OCI-M2 (cell line): ENCODE measurements at regions not wholly inside any gene's neighbourhood (a gene's known extent, or its start where the extent isn't known, plus 50 kb on each side); places are given as distances from the start of the nearest gene placed in this dataset.

Source experiments
- DNase-seq: peaks from one replicate; lab custom pipeline; 2025; ENCODE audit not compliant: unreplicated experiment; lab: John Stamatoyannopoulos, UW

DNA sequence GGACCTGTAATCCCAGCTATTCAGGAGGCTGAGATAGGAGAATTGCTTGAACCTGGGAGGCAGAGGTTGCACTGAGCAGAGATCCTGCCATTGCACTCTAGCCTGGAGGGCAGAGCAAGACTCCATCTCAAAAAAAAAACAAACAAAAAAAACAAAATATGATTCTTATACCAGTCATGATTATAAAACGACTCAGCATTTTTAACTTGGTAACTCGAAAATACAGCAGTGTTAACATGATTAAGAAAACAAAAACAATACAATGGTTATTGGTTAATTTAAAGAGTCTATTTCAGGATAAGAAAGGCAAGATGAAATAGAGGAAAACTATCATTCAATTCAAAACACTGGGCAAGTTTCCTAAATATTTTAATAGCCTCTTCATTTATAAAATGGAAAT is 865.3 kb downstream of the PCDH7 start:
- DNase-seq: no peak

DNA sequence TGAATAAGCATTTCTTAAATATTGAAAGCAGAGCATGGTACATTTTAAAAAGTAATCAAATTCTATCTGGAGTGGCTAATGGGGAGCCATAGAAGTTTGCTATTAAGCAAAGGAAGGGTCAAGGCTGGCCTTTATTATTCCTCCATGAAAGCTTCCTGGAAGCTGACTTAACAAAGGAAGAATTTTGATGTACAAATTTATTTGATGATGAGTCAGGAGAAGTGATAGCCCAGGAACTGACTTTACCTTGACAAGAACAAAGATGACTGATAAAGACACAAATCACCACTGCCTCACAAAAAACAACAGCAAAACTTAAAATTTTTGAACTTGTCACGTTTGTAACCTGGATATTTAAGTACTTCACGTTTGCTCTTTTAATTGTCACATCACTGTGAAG is 872.1 kb downstream of the PCDH7 start:
- no peak for DNase-seq

DNA sequence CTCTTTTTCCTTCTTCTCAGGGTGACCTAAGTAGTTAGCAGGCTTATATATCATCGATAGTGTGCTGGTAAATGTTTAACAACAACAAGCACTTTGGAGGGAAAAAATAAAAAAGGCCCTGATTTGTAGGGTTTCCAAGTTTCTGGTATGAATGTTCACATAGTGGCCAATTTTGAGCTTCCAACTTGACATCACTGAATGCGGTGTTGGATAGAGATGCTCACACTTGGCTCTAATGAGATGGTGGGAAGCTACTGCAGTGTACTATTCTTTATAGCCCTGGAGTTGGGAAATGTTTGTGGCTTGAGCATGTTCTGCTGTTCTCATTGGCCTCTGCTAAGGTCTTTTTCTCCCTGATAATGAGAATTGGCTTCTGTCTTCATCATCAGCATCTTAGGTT is 875.3 kb downstream of the PCDH7 start:
- no peak for DNase-seq

DNA sequence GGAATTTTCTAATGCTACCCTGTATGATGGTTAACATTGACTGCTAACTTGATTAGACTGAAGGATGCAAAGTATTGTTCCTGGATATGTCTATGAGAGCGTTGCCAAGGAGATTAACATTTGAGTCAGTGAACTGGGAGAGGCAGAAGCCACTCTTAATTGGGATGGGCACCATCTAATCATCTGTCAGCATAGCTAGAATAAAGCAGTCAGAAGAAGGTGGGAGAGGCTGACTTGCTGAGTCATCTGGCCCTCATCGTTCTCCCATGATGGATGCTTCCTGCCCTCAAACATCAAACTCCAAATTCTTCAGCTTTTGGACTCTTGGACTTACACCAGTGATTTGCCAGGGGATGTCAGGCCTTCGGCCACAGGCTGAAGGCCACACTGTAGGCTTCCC is 878.5 kb downstream of the PCDH7 start:
- DNase-seq: no peak

DNA sequence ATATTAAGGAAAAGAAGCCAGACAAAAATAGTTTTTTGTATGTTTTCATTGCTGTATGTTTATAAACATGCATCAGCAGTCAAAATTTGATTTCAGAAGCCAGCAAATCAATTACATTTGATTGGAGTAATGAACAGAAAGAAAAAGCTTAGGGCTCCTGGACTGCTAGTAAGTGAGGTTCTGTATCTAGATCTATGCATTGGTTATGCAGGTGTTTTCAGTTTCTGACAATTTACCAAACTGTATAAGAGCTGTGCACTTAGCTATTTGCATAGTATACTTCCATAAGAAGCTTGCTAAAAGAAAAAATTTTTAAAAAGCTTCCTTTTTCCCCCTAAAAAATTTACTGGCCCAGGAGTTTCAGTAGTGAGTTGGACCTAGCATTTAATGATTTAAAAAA is 881.6 kb downstream of the PCDH7 start:
- no peak for DNase-seq

DNA sequence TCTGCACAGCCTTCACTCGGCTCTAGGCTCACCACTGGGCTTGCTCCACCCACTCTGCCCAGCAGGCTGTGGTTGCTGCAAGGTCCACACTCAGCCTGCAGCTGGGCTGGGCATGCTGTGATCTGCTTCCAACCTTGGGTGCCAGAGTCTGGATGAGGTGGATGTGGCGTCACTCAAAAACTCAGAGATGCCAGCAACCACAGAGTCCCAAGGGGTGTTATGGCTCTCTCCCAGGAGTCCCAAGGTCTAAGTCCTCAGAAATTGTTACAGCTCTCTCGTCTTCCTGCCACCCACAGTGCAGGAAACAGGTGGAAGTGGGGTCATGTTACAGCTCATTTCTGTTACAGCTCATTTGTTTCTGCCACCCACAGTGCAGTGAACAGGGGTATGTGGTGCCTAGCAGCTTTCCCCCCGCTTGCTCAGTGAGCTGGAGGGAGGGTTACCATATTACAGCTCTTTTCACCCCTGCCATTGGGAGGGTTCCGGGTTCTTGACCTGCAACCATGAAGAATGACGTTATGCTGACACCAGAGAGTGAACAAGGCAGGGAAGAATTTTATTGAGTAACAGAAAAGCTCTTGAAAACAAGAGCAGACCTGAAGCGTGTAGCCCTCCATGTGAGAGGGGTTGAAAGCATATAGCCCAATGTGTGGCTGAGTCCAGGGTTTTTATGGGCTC is 893.9 kb downstream of the PCDH7 start:
- DNase-seq: no peak

DNA sequence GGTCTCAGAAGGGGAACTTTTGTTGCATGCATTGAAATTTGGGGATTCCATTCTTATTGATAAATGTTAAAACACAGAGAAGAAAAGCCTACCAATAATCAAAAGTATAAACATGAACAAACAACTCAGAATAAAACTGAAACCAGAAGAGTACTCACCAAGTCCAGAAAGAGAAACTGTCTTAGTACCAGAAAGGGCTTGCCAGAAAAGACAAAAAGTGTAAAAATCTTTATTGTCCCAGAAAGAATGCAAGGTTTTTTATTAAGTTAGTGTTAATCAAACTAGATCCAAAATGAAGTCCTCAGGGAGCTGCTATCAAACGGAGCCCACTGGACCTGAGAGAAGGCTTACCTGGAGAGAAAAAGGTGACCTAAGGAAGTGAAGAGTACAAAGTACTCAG is 897.5 kb downstream of the PCDH7 start:
- no peak for DNase-seq

DNA sequence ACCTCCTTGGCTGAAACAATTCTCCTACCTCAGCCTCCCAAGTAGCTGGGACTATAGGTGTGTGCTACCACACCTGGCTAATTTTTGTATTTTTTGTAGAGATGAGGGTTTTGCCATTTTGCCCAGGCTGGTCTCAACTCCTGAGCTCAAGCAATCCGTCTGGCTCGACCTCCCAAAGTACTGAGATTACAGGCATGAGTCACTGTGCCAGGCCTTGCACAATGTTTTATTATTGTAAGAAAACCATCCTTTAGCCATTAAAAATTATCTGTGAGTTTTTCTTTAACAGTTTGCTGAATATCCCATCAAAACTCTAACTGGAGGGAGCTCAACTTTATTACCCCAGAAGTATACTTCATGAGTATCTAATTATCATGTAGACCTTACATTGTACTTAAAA is 900.3 kb downstream of the PCDH7 start:
- no peak for DNase-seq

DNA sequence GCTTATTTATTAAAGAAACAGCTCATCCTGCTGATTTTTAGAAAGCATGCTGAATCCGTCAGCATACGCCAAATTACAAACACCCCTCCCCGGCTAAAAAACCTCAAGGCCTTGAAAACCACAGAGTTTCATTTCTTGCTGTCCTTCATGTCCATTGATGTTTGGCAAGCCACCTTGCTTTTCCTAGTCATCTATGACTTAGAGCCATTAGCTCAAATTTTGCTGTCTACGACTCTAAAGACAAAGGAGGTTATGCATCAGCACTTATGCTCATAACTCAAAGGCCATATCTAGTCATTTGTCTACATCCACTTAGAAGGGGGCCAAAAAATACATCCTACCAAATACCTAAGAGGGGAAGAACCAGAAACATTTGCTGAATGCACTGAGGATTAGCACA is 925.1 kb downstream of the PCDH7 start:
- DNase-seq: no peak

DNA sequence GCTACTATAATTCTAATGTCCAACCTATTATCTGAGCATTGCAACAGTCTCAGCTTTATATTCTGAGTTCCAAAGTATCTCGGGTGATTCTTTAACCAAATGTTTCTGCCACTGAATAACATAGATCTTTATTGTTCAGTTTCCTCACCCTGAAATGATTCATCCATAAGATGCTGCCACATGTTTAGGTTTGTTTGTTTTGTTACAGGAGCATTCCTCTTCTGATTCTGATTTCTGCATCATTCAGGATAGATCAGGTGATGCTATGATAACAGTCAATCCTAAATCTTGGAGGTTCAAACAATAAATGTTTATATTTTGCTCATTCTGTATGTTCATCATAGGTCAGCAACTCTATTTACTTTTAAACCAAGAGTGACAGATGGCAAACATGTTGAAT is 927.6 kb downstream of the PCDH7 start:
- no peak for DNase-seq

DNA sequence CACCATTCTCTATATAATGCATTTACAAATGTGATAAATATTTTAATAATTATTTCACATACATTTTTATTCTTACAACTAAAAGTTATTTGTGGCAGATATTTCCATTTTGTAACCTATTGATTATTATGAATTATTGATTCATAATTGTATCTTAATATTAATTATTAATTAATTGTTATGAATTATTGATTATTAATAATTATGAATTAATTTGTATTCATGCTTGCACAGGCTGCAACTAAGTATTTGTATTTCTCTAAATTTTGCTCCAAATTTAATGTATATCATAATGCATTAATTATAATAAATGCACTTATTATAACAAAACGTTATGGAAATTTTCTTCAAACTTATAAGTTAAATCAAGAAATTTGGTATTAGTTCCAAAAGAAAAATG is 929.7 kb downstream of the PCDH7 start:
- no peak for DNase-seq

DNA sequence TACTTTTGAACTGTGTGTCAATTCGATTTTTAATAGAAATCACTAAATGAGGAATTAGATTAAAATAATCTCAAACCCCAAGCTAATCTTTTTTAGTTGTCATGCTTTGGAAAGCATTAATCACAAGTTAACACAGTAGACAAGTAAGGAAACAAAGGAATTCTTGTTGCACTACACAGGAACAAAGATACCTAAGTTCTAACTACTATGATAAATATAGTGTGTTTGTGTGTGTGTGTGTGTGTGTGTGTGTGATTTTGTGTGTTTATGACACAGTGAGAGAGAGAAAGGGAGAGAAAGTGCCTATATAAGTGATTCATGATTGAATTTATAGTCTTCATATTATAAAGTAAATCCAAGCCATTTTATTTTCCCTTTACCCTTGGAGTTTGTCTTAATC is 931.4 kb downstream of the PCDH7 start:
- no peak for DNase-seq

DNA sequence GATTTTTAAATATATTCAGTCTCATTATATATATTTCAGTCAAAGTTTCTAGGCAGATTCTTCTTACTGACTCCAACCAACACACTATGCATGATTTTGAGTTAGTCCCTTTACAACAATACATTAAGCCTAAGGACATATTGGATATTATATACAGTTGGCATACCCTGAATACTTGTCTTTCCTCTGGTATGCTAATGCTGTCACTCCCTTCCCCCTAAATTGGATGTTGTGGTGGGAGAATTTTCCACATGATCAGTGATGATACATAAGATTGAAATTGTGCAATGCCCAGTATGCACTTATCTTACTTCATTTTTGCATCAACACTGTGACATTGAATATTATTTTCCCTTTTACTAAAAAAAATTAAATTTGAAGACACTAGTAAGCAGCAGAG is 935.2 kb downstream of the PCDH7 start:
- no peak for DNase-seq

DNA sequence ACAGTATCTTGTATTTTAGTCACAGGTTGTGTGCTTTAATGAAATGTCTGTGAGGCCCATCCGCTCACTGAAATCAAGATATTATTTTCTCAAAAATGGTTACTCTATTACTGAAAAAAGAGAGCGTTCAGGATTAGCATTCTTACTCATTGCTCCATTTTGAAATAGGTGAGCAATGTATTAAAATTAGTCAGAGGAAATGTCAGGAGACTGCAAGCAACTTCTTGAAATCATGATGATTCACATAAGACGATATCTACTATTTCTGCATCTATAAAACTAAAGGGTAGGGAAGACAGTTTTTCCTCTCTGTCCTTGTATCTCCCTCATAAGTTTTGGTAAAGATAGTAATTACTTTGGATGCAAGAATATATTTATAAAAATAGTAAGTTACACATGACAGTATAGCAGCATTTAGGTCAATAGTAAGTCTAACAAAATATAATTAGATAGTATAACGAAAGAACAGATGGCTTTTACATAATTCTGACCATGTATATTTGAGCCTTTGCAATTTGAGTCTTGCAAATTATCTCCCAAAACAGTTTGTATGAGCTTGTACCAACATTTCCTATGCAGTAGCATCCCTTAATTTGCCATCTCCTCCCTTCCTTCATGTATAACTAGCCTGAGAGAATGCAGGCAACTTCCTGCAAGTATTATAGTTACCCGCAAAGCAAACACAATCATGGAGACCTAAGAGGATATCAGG is 937.8 kb downstream of the PCDH7 start:
- DNase-seq: no peak

DNA sequence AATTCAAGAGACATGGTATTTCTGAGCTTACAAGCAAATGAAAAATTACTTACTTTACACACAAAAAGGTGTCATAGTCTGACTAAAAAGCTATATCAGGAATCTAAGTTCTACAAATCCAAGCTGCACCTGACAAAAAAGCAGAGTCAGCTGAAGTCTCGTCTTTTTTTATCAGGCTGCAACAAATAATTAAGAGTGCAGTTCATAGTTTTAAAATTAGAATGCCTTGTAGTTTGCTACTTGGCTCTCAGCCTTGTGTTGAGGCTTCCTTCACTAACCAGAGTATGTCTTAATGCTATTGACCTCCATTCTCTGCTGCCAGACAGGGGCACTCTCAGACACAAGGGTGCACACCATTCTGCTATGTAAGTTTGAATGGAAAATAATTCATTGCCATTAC is 940.7 kb downstream of the PCDH7 start:
- no peak for DNase-seq

DNA sequence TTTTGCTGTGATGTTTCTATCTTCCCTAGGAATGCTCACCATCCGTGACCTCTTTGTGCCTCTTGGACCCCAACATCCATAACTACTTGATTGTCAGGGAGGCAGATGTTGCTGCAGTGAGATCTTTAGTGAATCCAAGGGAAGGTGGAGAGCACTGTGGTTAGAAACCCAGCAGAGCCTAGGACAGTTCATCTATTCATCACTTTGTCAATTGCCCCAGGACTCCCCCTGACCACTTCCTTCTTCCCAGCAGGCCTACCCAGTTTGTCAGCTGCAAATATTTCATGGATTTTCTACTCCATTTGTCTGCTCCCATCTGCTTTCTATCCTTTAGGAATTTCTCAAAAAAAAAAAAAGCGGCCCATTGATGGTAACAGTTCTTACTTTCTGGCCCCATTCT is 942.8 kb downstream of the PCDH7 start:
- DNase-seq: no peak

DNA sequence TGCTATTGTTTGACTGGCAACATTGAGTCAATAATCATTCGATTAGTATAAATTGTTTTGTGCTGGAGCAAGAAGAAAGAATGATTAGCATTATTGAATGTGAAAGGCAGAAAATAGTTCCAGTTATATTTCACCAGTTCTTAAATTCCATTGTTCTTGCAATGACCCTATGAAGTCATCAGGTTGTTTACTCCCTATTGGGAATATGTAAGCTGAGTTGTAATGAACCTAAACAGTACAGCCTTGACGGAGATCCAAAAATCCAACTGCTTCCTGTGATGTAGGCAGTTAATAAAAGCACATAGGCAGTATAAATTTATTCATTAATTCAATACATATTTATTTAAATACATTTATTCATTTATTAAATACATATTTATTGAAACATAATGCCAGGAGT is 947.5 kb downstream of the PCDH7 start:
- no peak for DNase-seq

DNA sequence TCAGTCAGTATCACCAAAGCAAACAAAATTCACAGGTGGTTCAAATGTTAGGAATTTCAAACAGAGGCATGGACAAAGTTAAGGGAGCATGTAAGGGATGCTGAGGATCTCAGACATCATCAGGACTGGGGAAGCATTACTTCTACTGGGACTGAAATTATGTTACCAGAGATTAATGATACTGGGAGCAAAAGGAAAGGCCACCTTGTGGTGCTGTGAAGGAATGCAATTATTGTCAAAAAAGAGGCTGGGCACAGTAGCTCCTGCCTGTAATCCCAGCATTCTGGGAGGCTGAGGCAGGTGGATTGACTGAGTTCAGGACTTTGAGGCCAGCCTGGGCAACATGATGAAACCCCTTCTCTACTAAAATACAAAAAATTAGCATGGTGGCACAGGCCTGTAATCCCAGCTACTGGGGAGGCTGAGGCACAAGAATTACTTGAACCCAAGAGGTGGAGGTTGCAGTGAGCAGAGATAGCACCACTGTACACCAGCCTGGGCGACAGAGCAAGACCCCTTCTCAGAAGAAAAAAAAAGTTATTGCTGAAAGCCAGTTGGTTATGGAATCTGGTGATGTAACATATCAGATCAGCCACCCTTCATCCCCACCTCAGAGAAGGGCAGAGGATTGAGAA is 954.3 kb downstream of the PCDH7 start:
- DNase-seq: no peak

DNA sequence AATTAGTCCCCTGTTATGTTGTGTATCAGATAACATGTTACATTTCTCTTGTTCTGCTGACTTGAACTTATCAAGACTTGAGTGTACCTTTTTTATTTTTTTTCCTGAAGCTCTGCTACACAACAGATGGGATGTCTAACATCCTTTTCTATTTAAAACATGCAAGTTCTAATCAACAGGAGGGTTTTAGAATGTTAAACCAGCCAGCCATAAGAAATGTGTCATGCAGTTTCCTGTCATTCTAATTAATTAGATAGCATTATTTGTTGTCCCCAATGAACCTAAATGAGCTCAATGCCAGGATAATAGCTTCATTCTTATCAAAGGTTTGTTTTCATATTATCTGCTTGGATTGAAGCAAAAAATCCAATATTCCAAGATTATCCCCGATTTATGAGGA is 958.2 kb downstream of the PCDH7 start:
- DNase-seq: no peak

DNA sequence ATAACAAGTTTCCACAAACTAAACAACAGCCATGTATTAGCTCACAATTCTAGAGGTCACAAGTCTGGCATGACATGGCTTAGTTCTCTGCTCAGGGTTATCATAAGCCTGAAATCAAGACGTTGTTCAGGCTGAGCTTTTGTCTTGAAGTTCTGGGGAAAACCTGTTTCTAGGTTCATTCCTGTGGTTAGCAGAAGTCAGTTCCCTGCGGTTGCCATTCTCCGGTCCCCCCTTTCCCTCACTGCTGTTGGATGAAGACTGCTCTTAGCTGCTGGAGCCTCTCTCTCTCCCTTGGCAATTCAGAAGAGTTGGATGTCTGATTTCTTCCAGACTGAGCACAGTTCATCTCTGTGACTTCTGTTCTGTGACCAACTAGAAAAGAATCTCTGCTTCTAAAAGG is 962.6 kb downstream of the PCDH7 start:
- no peak for DNase-seq

DNA sequence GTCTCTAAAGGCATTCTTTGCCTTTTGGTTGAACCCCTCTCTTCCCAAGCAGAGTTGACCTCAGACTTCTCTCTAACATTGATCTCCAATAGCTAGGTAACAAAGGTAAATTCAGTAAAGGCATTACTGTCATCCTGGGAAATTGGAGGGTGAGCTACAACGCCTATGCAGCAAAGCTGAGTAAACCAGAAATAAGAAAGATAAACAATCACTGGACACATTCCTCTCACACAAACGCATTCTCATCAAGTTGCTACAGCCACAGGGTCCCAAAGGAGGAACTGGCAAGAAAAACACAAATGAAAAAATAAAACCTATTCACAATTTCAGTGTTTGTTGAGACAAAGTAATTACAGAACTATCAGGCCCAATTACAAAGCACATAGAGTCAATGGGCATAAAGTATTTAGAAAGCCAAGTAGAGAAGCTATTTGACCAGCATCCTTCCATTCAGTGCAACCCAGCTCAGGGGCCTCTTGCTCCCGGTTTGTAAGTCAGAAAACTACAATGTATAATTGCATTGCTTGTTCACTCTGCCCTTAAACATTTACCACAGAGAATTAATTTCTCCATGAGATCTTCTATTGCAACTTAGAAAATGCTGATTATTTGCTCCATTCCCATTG is 967.7 kb downstream of the PCDH7 start:
- no peak for DNase-seq

DNA sequence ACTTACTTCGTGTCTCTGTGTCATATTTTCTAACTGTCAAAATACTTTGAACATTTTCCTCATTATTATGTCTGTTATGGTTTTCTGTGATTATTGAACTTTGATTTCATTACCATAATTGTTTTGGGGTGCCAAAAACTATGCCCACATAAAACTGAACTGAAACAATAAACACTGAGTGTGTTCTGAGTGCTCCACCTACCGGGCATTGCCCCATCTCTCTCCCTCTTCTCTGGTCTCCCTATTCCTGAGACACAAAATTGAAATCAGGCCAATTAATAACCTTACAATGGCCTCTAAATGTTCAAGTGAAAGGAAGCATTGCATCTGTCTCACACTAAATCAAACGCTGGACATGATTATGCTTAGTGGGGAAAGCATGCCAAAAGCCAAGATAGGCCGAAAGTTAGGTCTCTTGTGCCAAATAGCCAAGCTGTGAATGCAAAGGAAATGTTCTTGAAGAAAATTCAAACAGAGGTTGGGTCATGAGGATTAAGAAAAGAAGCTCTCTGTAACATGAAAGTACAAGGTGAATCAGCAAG is 972.3 kb downstream of the PCDH7 start:
- DNase-seq: no peak
